ENCODE measurements at regions not wholly inside any gene's neighbourhood (a gene's known extent, or its start where the extent isn't known, plus 50 kb on each side); places are given as distances from the start of the nearest gene placed in this dataset.

- no peaks in the 10 kb centered on the region for H3K9me3 ChIP-seq
- no peaks in the 10 kb centered on the region for H3K4me1 ChIP-seq
- H3K27me3 ChIP-seq = no peaks in the 10 kb centered on the region
- H3K4me3 ChIP-seq (ENCODE audit: low read depth, low read length) = no peak overlapping the region
- no peak for TF ChIP-seq CTCF (IDR thresholded peaks at IDR 0.05; ENCODE audit: low read depth, low read length)
- no peaks in the 10 kb centered on the region for H3K36me3 ChIP-seq
- DNase-seq = no peak
These were observed 153.3 kb upstream of the RBMS1 start for GRCh38 chr2:160646684-160647444.

DNA sequence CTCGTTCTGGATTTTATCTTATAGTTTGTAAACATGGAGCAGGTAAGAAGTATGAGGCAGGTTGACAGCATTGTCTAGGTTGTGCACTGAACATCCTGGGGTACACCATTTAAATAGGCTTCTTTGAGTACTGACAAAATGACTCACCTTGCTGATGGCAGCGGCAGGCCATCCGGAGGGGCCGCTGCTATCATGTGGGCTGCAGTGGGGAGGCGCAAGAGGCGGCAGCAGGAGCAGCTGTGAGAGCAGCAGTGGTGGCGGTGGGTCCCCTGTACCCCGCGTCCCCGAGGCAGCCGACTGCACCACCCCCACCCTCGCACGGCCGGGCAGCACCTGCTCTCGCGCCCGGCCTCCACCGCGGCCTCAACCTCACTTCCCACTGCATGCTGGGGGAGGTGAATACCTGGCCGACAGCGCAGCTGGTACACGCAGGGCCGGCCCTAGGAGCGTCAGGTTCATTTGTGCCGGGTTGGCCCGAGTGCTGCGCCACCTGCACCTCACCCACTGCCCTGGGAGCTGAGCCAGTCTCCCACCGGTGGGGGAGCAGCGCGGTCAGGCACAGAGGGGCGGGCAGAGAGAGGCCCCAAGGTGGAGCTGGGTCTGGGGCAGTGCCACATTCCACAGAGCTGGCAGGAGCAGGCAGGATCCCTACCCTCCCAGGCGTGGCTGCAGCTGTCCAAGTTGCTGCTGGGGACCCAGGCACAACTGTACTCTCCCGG, 154.5 kb upstream of the RBMS1 start:
- no peak for DNase-seq
- no peak for TF ChIP-seq CTCF (IDR thresholded peaks at IDR 0.05; ENCODE audit: low read depth, low read length)
- Histone ChIP-seq H3K36me3 (no peaks in the 10 kb centered on the region), H3K9me3 (no peaks in the 10 kb centered on the region), H3K4me1 (no peaks in the 10 kb centered on the region), H3K27me3 (no peaks in the 10 kb centered on the region), H3K4me3 (ENCODE audit: low read depth, low read length) (no peak overlapping the region)

DNA sequence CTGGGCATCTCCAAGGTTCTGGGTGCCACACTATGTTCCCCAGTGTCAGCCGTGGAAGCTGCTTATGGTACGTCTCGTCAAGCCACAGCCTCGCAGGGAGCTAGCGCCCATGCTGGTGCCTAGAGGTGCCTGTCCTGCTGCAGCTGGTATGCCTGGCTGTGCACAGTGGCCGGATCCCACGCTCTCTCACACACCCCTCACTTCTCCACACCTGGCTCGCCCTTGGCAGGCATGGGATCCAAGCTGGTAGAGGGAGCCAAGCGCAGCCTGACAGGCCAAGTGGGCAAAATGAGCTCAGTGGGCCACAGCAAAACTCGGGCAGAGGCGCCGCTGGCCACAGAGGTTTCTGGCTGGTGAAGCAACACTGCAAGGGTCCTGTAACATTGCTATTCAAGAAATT, 156.1 kb upstream of the RBMS1 start:
- no peak overlapping the region for H3K4me3 ChIP-seq (ENCODE audit: low read depth, low read length)
- DNase-seq = no peak
- no peak for TF ChIP-seq CTCF (IDR thresholded peaks at IDR 0.05; ENCODE audit: low read depth, low read length)

GRCh38 chr2:160650196-160651118, 156.8 kb upstream of the RBMS1 start:
- DNase-seq = no peak

More for the DNA sequence above, 156.1 kb upstream of the RBMS1 start:
- Histone ChIP-seq H3K9me3 (no peaks in the 10 kb centered on the region), H3K36me3 (no peaks in the 10 kb centered on the region), H3K27me3 (no peaks in the 10 kb centered on the region), H3K4me1 (no peaks in the 10 kb centered on the region)

More at GRCh38 chr2:160650196-160651118, 156.8 kb upstream of the RBMS1 start:
- H3K4me3 ChIP-seq (ENCODE audit: low read depth, low read length) = no peak overlapping the region
- no peak for TF ChIP-seq CTCF (IDR thresholded peaks at IDR 0.05; ENCODE audit: low read depth, low read length)
- no peaks in the 10 kb centered on the region for H3K36me3 ChIP-seq
- no peaks in the 10 kb centered on the region for H3K9me3 ChIP-seq
- H3K27me3 ChIP-seq = no peaks in the 10 kb centered on the region
- no peaks in the 10 kb centered on the region for H3K4me1 ChIP-seq

All from BE2C (cell line).